PC-3 (cell line): ENCODE measurements at regions not wholly inside any gene's neighbourhood (a gene's known extent, or its start where the extent isn't known, plus 50 kb on each side); places are given as distances from the start of the nearest gene placed in this dataset.

ENCODE experiments used
- CTCF ChIP-seq: fragments of 300-600 bp; sonication (generic); conservative IDR thresholded peaks from 2 replicates; pipeline ENCODE4 v1.5.1; 2017; ENCODE audit warnings: antibody characterized with exemption, low read depth, mild to moderate bottlenecking, low read length
- EZH2 ChIP-seq: fragments of 300-600 bp; sonication (generic); IDR thresholded peaks from one replicate; pipeline ENCODE4 v1.6.1; 2017; ENCODE audit warnings: antibody characterized with exemption, mild to moderate bottlenecking, low read length; ENCODE audit not compliant: unreplicated experiment

GRCh38 chr9:113709721-113710120, 166.4 kb upstream of the ZNF618 start:
- TF ChIP-seq CTCF: no peak
- TF ChIP-seq EZH2: no peak
